ENCODE measurements at regions not wholly inside any gene's neighbourhood (a gene's known extent, or its start where the extent isn't known, plus 50 kb on each side); places are given as distances from the start of the nearest gene placed in this dataset.

- Histone ChIP-seq H3K4me3 (no peak overlapping the region), H2AFZ (ENCODE audit: control insufficient read depth, low read depth, low read length) (no peak overlapping the region), H3K36me3 (ENCODE audit: control insufficient read depth in 2 of 2, insufficient read depth in 2 of 2, low read length in 1 of 2) (no peaks in the 10 kb centered on the region), H3K79me2 (ENCODE audit: control insufficient read depth, insufficient read depth, low read length) (no peaks in the 10 kb centered on the region), H3K27me3 (replicated peaks in 1 of 2; ENCODE audit: control insufficient read depth in 2 of 2, insufficient read depth in 2 of 2, low read length in 1 of 2) (peaks cover 0 to 3% of the 10 kb centered on the region in 2 experiments; a peak in 1 of 4 replicates), H3K4me1 (ENCODE audit: control insufficient read depth, insufficient read depth, low read length) (peaks cover 4% of the 10 kb centered on the region), H3K9ac (ENCODE audit: control insufficient read depth, insufficient read depth, low read length) (no peak overlapping the region), H3K27ac (ENCODE audit: control insufficient read depth, insufficient read depth) (no peak overlapping the region), H3K4me2 (ENCODE audit: control insufficient read depth, insufficient read depth) (no peak overlapping the region), H3K9me3 (replicated peaks; ENCODE audit: control insufficient read depth, insufficient read depth, low read length) (no peaks in the 10 kb centered on the region), H4K20me1 (ENCODE audit: control insufficient read depth, insufficient read depth) (no peaks in the 10 kb centered on the region)
- intact Hi-C loops (cut with micrococcal nuclease; ENCODE audit: unreplicated experiment) (loop anchor here (5.0 kb wide), 1 partner anchor 225 kb away; no protein-coding TSS in a partner anchor), in situ Hi-C loops (cut with MboI) (loop anchor here (5.0 kb wide), 1 partner anchor 335 kb away; no protein-coding TSS in a partner anchor)
- no peak for DNase-seq (ENCODE audit: low read depth, low spot score)
- WGBS (ENCODE audit: insufficient coverage, insufficient replicate concordance, low lambda C conversion rate, missing lambda C conversion rate): 23% methylated on average over 2 of the region's 2 CpGs
- CTCF ChIA-PET: interaction anchor here (0.6 to 6.8 kb wide), 11 partner anchors 12 to 494 kb away, joined by 3 to 77 read pairs (median 5); no protein-coding TSS in a partner anchor
- POLR2A ChIA-PET: interaction anchor here (0.6 kb wide), 1 partner anchor 169 kb away, joined by 3 read pairs; no protein-coding TSS in a partner anchor
- RAD21 ChIA-PET (ENCODE audit: unreplicated experiment): interaction anchor here (0.8 to 1.8 kb wide), 6 partner anchors 14 to 147 kb away, joined by 3 to 5 read pairs (median 4); no protein-coding TSS in a partner anchor
- BruUV-seq (replicated peaks): no TSS peak
- SMC1A ChIA-PET (ENCODE audit: uncharacterized antibody, unreplicated experiment): interaction anchor here (1.0 to 5.7 kb wide), 9 partner anchors 18 to 528 kb away, joined by 3 to 49 read pairs (median 5); no protein-coding TSS in a partner anchor
- no peak for FAIRE-seq
- TF ChIP-seq E2F4 (IDR thresholded peaks at IDR 0.05; ENCODE audit: low read depth, low read length) (no peak), ZNF622 (IDR thresholded peaks at IDR 0.05) (no peak), ZNF217 (IDR thresholded peaks at IDR 0.05) (no peak), STAT1 (conservative IDR thresholded peaks at IDR 0.05) (no peak), BCL3 (IDR thresholded peaks at IDR 0.05; ENCODE audit: borderline replicate concordance, insufficient read depth, low read depth, low read length, poor library complexity, severe bottlenecking) (no peak), TCF12 (IDR thresholded peaks at IDR 0.05; ENCODE audit: low read depth, low read length) (no peak), SMC3 (IDR thresholded peaks at IDR 0.05; ENCODE audit: borderline replicate concordance, low read length) (no peak)
- TF ChIP-seq, protein P1, sequence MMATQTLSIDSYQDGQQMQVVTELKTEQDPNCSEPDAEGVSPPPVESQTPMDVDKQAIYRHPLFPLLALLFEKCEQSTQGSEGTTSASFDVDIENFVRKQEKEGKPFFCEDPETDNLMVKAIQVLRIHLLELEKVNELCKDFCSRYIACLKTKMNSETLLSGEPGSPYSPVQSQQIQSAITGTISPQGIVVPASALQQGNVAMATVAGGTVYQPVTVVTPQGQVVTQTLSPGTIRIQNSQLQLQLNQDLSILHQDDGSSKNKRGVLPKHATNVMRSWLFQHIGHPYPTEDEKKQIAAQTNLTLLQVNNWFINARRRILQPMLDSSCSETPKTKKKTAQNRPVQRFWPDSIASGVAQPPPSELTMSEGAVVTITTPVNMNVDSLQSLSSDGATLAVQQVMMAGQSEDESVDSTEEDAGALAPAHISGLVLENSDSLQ (IDR thresholded peaks at IDR 0.05): no peak
- no peak for ATAC-seq
Measured at GRCh38 chr6:137417396-137417795, 76.8 kb downstream of the OLIG3 start.

All from GM12878 (cell line).